Occipital lobe (tissue), 1 donor: ENCODE measurements at regions not wholly inside any gene's neighbourhood (a gene's known extent, or its start where the extent isn't known, plus 50 kb on each side); places are given as distances from the start of the nearest gene placed in this dataset.
"Not testable (repeated sequence)": the region's sequence is repeated elsewhere in the genome, so short reads cannot be mapped to it uniquely, and the experiment has no call there.

Source experiments
- DNase-seq: peaks from one replicate; lab custom pipeline; 2025; lab: John Stamatoyannopoulos, UW

GRCh38 chr7:116340943-116341907, 130.9 kb downstream of the TES start:
- DNase-seq: no peak

GRCh38 chr7:116342125-116342524, 131.8 kb downstream of the TES start:
- no peak for DNase-seq

DNA sequence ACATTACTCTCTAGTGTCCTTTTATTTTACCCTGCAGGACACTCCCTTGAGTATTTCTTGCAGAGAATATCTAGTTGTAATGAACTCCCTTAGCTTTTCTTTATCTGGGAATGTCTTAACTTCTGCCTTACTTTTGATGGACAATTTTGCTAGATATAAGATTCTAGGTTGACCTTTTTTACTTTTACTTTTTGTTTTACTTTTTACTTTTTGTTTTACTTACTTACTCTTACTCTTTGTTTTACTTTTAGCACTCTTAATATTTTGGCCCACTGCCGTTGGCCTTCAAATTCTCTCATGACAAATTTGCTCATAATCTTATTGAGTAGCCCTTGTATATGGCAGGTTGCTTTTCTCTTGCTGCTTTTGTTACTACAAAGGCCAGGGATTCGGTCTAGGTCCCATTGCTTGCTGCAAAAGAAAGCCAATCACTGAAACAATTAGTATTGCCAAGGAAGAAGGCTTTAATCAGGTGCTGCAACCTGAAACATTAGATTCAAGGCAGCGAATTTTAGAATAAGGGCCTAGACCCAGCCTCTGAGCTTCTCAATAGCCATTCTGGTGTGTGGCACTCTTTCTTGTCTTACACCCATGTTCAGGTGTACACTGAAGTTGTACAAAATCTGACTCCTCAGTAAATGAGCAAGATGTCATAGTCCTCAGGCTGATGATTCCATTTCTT, 137.0 kb downstream of the TES start:
- no peak for DNase-seq

- no peak for DNase-seq
Observed at GRCh38 chr7:116348346-116348745, 138.0 kb downstream of the TES start.

DNA sequence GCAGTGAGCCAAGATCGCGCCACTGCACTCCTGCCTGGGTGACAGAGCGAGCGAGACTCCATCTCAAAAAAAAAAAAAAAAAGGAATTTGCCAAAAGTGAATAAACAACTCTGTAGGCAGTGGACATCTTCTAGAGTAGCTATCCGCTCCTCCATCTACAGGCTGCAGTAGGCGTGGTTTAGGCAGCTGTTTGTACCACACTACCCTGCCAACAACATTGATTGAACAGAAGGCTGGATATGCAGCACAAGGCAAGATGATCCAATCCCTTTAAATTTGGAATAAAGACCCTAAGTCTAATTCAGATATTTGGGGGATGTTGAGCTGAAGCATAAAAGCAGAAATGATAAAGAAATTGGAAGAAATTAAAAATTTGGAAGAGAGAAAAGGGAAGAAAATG, 141.6 kb downstream of the TES start:
- no peak for DNase-seq

DNA sequence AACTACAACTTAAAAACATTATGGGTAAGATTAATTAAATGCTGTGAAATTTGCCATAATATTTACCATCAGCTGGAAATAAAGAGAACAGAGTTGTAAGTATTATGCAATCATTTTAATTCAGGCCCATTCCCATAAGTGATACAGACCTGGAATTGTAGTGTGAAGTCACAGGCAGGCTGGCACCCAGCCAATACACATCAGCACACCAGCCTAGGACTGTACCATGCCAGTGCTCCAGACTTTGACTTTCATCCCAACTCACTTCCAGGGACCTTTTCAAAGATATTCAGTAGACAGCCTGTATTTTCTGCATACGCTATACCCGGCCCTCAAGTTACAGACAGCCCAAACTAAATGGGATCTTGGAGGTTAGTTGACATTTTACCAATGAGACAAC, 143.3 kb downstream of the TES start:
- no peak for DNase-seq

GRCh38 chr7:116354171-116354545, 143.8 kb downstream of the TES start:
- peak; percentile 15 for DNase-seq

DNA sequence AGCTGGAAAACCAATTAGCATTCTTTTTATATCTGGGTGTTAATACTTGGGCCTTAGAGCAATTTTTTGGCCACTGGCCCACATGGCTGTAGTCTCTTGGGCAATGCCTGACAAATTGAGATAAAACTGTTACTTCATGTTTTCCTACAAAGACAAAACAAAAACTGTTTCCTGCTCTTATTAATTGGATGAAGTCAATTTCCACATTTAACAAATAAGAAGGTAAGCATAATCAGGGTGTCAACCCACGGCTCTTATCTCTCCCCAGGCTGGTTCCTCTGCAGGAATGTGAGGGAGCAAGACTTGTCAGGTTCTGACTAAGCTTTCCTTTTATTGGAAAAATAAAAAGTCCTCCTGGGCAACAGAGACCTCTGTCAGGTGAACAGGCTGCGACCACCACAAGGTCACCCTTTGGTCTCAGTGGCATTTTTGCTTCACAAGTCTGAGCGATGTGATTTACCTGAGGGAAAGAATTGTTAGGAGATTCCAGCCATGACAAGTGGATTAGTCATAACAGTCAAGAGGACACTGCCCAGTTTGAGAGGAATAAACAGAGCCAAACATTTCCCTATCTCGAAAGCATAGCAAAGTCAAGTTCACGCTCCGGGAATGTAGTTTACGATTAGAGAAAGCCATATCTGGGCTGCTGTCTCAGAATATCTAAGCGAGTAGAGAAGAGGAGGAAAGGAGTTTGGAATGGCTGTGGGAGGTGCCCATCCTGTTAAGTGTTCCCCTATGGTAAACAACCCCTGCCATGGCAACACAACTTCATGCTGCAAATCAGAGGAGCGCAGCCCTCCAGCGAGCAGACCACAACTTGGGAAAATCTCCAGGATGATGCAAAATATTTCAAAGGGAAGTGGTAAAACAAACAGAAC, 144.4 kb downstream of the TES start:
- DNase-seq: no peak

- no peak for DNase-seq
Observed at GRCh38 chr7:116355424-116355765, 144.1 kb upstream of the CAV2 start.

DNA sequence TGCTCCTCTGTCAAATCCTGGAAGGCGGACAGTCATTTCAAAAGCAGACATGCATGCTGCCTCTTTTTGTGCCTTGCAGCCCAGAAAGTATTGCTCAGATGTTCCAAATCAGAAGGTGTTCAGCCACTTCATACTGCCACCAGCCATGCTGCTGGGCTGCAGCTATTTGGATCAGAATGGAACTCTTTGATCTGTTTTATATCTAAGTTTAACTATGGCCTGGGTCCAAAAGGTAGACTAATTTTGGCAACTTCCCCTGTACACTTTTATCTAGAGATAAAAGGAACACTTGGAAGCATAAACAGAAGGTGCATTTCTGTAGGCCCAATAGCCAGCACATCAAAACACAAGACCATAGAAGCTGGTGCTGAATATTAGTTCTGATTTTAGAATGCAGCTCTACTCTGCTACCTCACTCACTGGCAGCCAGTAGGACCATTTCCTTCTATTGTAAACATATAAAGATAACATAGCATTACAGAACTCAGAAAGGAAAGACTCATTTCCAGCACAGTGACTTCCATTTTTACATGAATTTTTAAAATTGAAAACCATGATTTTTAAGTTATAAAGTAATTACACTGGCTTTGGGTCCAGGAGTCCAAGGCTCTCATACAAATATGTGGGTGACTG, 143.1 kb upstream of the CAV2 start:
- DNase-seq: no peak

DNA sequence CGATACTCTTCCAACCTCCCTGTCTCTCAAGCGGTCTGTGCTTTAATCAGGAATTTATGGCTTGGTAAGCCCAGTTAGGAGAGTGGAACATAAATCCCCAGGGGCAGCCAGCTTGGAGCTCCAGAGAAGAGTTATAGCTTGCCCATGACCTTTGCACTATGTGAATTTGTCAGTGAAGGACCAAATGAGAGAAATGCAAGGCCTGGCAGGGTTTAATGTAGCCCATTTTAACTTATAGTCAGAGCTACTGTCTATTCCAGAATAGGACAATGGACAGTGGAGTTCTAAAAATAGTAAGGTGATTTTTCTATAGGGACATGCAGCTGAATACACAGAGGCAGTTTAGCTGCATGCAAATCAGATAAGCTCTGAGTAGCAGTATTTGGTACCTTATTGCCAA, 142.6 kb upstream of the CAV2 start:
- no peak for DNase-seq

DNA sequence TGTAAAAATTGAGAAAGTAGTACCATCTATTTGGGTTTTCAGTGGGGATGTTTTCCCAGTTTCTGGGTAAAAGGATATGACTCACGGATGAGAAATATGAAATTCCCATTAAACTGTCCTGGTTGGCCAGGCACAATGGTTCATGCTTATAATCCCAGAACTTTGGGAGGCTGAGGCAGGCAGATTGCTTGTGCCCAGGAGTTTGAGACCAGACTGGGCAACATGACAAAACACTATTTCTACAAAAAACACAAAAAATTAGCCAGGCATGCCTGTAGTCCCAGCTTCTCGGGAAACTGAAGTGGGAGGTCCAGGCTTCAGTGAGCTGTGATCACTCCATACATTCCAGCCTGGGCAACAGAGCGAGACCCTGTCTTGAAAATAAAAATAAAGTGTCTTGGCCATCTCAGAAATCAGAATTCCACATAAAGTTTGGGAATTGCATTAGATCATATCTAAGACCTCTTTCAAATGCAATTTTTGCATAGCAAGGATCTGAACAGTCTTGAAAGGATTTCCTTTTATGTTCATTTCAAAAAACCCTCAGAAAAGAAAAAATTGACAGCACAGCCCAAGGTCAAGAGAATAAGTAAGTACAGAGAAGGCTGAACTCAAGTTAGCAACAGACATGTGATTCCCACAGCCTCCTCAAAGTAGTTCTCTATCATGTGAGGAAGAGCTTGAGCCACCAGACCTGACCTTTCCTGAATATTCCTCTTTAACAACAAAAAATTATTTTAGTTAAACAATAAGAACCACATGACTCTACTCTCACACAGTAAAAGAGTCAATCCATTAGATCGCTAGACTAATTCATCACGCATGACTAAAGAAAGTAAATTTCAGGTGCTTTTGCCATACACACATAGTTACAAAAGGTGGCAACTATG, 141.5 kb upstream of the CAV2 start:
- DNase-seq: no peak

DNA sequence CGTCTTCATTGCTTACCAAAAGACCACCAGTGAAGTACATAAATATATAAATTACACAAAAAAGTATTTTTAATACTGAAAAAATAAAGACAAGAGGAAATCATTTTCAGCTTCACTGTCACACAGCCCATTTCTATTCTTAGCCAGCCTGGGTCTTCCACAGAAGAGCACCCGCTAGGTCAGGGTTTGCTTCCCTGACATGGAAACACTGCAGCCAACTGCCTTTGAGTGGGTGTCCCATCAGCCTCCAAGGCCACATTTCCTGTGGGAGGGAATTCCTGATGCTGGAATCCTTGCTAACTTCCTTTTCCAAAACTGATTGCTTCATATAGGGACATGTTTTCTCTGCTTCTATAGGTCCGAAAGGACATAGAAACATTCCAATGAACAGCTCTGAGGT, 137.8 kb upstream of the CAV2 start:
- no peak for DNase-seq

GRCh38 chr7:116363637-116364432, 135.7 kb upstream of the CAV2 start:
- DNase-seq: no peak

DNA sequence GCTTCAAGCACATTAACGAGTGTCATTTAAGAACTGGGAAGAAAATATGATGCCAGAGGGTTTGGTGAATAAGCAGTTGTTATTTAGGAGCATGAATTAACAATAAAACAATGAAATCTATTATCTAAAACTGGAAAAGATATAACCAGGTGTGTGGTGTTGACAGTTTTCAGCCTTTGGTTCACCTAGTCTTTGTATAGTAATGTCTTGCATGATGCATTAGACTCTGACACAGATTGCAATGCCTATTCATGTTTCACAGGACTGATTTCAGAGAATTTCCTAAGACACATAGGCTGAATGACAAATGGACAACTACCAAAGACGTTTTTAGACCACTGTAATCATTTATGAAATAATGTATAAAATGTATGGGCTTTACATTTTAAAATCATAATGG, 135.1 kb upstream of the CAV2 start:
- DNase-seq: no peak

- no peak for DNase-seq
Observed at GRCh38 chr7:116365797-116366196, 133.7 kb upstream of the CAV2 start.

- DNase-seq: no peak
Observed at GRCh38 chr7:116367171-116367813, 132.2 kb upstream of the CAV2 start.

DNA sequence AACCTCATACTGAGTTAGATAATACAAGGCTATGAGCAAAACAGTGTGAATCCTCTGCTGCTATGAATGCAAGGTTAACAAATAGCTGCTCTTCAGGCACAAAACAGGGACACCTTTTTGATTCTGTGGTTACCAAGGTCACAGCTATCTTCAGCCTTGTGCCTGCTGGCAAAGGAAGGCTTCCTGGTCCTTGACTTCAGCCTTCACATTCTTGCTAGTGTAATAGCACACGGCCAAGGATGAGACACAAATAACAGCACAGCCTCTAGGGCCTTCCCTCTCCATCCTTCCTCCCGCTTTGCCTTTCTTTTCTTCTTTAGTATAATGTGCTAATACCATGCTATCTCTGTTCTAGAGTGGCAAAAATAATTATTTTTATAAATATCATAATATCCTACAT, 130.6 kb upstream of the CAV2 start:
- no peak for DNase-seq

DNA sequence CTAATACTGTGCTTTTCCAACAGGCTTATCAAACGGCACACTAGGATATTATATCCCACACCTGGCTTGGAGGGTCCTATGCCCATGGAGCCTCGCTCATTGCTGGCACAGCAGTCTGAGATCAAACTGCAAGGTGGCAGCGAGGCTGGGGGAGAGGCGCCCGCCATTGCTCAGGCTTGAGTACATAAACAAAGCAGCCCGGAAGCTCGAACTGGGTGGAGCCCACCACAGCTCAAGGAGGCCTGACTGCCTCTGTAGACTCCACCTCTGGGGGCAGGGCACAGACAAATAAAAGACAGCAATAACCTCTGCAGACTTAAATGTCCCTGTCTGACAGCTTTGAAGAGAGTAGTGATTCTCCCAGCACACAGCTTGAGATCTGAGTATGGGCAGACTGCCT, 128.0 kb upstream of the CAV2 start:
- DNase-seq: not testable (repeated sequence)
